HFF-Myc (cell line): ENCODE measurements at regions not wholly inside any gene's neighbourhood (a gene's known extent, or its start where the extent isn't known, plus 50 kb on each side); places are given as distances from the start of the nearest gene placed in this dataset.

ENCODE experiments used
- DNase-seq: peaks from one replicate; pipeline ENCODE4 v3.0.0-alpha.2; 2011; ENCODE audit warnings: low read depth; ENCODE audit errors: extremely low read depth
- H3K4me3 ChIP-seq: replicated peaks from 2 replicates; pipeline ENCODE4 v1.5.1; 2011; ENCODE audit warnings: low read depth, mild to moderate bottlenecking, control low read depth, low read length
- TF ChIP-seq, protein P1 (sequence below): IDR thresholded peaks from 2 replicates; pipeline ENCODE4 v1.5.1; 2012; ENCODE audit warnings: mild to moderate bottlenecking, low read depth, low read length, control low read depth; ENCODE audit errors: missing control alignments

DNA sequence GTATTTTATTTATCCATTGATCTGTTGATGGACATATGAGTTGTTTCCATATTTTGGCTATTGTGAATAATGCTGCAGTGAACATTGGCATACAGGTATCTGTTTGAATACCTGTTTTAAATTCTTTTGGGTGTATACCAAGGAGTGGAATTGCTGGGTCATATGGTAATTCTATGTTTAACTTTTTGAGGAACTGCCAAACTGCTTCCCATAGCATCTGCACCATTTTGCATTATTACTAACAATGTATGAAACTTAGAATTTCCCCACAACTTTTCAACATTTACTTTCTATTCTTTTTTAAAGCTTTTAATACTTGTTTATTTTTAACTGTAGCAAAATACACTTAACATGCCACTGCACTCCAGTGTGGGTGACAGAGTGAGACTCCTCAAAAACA lies 57.0 kb upstream of the MSN start:
- TF ChIP-seq, protein P1, sequence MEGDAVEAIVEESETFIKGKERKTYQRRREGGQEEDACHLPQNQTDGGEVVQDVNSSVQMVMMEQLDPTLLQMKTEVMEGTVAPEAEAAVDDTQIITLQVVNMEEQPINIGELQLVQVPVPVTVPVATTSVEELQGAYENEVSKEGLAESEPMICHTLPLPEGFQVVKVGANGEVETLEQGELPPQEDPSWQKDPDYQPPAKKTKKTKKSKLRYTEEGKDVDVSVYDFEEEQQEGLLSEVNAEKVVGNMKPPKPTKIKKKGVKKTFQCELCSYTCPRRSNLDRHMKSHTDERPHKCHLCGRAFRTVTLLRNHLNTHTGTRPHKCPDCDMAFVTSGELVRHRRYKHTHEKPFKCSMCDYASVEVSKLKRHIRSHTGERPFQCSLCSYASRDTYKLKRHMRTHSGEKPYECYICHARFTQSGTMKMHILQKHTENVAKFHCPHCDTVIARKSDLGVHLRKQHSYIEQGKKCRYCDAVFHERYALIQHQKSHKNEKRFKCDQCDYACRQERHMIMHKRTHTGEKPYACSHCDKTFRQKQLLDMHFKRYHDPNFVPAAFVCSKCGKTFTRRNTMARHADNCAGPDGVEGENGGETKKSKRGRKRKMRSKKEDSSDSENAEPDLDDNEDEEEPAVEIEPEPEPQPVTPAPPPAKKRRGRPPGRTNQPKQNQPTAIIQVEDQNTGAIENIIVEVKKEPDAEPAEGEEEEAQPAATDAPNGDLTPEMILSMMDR = no peak
- DNase-seq = no peak
- H3K4me3 ChIP-seq = no peak overlapping the region

DNA sequence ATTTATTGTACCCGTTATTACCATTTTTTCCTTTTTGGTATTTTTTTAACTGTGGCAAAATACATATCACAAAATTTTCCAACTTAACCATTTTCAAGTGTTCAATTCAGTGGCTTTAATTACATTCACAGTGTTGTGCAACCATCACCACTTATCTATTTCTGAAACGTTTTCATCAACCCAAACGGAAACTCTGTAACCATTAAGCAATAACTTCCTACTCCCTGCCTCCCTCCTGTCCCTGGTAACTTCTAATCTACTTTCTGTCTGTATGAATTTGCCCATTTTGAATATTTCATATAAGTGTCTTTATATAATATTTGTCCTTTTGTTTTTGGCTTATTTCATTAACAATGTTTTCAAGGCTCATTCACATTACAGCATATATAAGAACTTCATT lies 57.4 kb upstream of the MSN start:
- TF ChIP-seq, protein P1 = no peak
- no peak overlapping the region for H3K4me3 ChIP-seq
- no peak for DNase-seq

DNA sequence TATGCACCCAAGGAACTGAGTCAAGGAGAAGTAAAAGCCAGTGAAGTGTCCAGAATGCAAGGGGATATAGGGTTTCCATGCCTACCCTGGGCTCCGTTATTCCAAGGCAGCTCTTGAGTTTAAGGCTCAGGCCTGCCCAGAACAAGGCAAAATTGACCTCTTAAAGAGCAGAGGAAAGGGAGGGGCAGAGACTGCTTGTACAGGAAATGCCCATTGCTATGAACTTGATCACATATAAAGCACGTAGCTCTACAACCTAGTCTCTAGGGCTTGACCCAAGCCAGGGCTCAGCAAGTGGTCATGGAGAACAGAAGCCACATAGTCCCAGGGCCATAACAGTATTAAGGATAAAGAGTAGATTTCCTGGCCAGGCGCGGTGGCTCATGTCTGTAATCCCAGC lies 58.2 kb upstream of the MSN start:
- no peak overlapping the region for H3K4me3 ChIP-seq
- DNase-seq = no peak
- TF ChIP-seq, protein P1 = no peak

DNA sequence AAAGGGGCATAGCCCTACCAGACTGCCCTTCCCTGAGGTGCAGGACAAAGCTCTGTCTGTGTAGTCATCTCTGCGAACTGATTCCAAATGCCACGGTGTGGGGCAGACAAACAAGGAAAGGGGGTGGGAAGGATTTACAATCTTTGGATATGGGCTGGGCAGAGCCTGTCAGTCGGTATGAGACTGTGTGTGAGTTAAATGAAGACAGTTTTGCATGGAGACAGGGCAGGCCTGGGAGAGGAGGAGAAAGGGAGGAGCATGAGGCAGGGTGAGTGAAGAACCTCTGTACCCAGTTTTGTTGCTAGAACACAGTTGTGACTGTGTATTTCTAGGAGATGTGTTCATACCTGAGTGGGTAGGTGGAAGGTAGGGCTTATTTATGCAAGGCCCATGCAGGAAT lies 59.4 kb upstream of the MSN start:
- TF ChIP-seq, protein P1 = no peak
- no peak for DNase-seq
- no peak overlapping the region for H3K4me3 ChIP-seq

DNA sequence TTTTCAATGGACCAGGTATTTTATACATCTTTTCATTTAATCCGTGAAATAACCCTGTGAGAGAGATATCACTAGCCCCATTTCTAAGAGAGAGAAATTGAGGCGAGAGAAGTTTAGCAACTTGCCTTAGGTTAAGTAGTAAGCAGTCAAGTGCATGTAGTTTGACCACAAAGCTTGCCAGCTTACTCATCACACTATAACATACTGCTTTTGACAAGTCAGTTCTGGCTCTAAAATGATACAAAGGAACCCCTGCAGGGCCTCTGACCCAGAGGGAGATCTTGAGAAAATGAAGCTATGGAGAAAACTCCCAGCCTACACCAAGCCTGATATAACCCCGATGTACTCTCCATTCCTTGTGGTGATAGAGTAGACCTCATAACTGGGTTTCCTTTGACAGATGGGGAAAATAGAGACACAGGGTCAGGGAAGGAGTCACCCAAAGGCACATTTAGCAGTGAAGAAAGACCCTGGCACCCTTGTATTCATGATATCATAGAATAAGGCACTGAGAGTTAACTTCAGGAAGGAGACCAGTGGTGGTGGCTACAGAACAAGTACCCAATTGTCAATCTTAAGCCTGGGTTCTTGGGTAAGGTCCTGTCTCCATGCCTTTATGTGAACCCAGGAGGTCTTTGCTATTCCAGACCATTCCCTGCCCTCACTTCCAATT lies 60.2 kb upstream of the MSN start:
- TF ChIP-seq, protein P1 = no peak
- no peak overlapping the region for H3K4me3 ChIP-seq
- no peak for DNase-seq

DNA sequence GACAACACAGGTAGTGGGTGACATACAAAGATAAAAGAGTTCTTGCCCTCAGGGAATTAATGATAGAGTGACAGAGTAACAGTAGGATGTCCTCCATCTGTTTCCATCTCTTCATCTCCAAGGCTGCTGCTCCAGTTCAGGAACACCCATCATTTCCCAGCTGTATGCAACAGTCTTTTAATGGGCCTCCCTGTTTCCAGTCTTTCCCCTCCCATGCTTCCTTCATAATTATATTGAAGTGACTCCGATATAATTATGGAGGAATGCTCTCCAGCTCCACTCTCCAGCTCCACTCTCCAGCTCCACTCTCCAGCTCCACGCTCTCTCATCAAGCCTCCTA lies 65.3 kb upstream of the MSN start:
- no peak overlapping the region for H3K4me3 ChIP-seq
- TF ChIP-seq, protein P1 = no peak
- no peak for DNase-seq
